IMR-90 (cell line): ENCODE measurements at regions not wholly inside any gene's neighbourhood (a gene's known extent, or its start where the extent isn't known, plus 50 kb on each side); places are given as distances from the start of the nearest gene placed in this dataset.

Experiments
- ATAC-seq: fragments of 200-7000 bp; cut with Tn5 transposase; 2 replicates; pipeline ENCODE4 v1.9.1; 2020; ENCODE audit warnings: low read depth, mild to moderate bottlenecking, moderate library complexity
- BruUV-seq: library from RNA; stranded (reverse); fragments of 400-500 nt; replicated peaks from 2 replicates; lab custom pipeline; 2021; lab: Mats Ljungman, UMichigan
- CTCF ChIA-PET: fragments of 300-600 bp; formaldehyde crosslinking; extraction: SDS; loops from one replicate; lab custom pipeline; 2021; ENCODE audit warnings: antibody characterized with exemption; lab: Yijun Ruan, JAX
- POLR2A ChIA-PET: fragments of 300-600 bp; sonication (Branson Sonifier 250); formaldehyde crosslinking; loops from one replicate; lab custom pipeline; 2022; ENCODE audit warnings: antibody characterized with exemption; ENCODE audit not compliant: unreplicated experiment; lab: Charles Lee
- DNase-seq: peaks from one replicate; pipeline ENCODE4 v3.0.0; 2013
- H2AFZ ChIP-seq: replicated peaks from 2 replicates; pipeline ENCODE3; 2013; ENCODE audit warnings: low read length, mild to moderate bottlenecking; ENCODE audit not compliant: poor library complexity
- H2AK5ac ChIP-seq: 2 replicates; pipeline ENCODE4 v1.6.1; 2013; ENCODE audit warnings: low read depth, low read length, inconsistent platforms
- H2AK9ac ChIP-seq: replicated peaks from 2 replicates; pipeline ENCODE3; 2013; ENCODE audit warnings: mild to moderate bottlenecking, low read depth, low read length, moderate library complexity; ENCODE audit not compliant: poor library complexity
- H2BK120ac ChIP-seq: 2 replicates; pipeline ENCODE4 v1.6.1; 2013; ENCODE audit warnings: low read depth, low read length, inconsistent platforms
- H2BK15ac ChIP-seq: 3 replicates; pipeline ENCODE4 v1.6.1; 2013; ENCODE audit warnings: low read depth, low read length, inconsistent platforms
- H2BK20ac ChIP-seq: 2 replicates; pipeline ENCODE4 v1.6.1; 2013; ENCODE audit warnings: low read depth, mild to moderate bottlenecking, inconsistent platforms, low read length, moderate library complexity
- H2BK5ac ChIP-seq: 2 replicates; pipeline ENCODE4 v1.6.1; 2013; ENCODE audit warnings: mild to moderate bottlenecking, low read depth, low read length, inconsistent platforms; ENCODE audit not compliant: poor library complexity, severe bottlenecking
- H3K14ac ChIP-seq: replicated peaks from 2 replicates; pipeline ENCODE4 v1.6.1; 2013; ENCODE audit warnings: low read depth, low read length, inconsistent platforms
- H3K18ac ChIP-seq: 2 replicates; pipeline ENCODE4 v1.6.1; 2013; ENCODE audit warnings: low read depth, low read length, control low read depth
- H3K23ac ChIP-seq: 2 replicates; pipeline ENCODE4 v1.6.1; 2013; ENCODE audit warnings: low read depth, low read length, inconsistent platforms
- H3K27ac ChIP-seq: 2 replicates; pipeline ENCODE4 v1.5.1; 2013; ENCODE audit warnings: mild to moderate bottlenecking, control low read depth, low read length; ENCODE audit not compliant: insufficient read depth
- H3K27me3 ChIP-seq: 2 replicates; pipeline ENCODE4 v1.6.1; 2013; ENCODE audit warnings: low read length; ENCODE audit not compliant: control insufficient read depth, insufficient read depth
- H3K36me3 ChIP-seq: 2 replicates; pipeline ENCODE4 v1.6.1; 2013; ENCODE audit warnings: low read length, mixed read lengths; ENCODE audit not compliant: control insufficient read depth, insufficient read depth
- H3K4ac ChIP-seq: 2 replicates; pipeline ENCODE4 v1.6.1; 2013; ENCODE audit warnings: low read depth, low read length, inconsistent platforms
- H3K4me1 ChIP-seq: 2 replicates; pipeline ENCODE4 v1.6.1; 2013; ENCODE audit warnings: low read length, mixed read lengths; ENCODE audit not compliant: control insufficient read depth, insufficient read depth
- H3K4me2 ChIP-seq: 2 replicates; pipeline ENCODE4 v1.6.1; 2013; ENCODE audit warnings: low read depth, mild to moderate bottlenecking, control low read depth, low read length, moderate library complexity
- H3K4me3 ChIP-seq: 2 replicates; pipeline ENCODE4 v1.5.1; 2013; ENCODE audit warnings: low read depth, mild to moderate bottlenecking, control low read depth, low read length, moderate library complexity; ENCODE audit not compliant: insufficient read depth
- H3K56ac ChIP-seq: 2 replicates; pipeline ENCODE4 v1.6.1; 2013; ENCODE audit warnings: low read length, inconsistent platforms; ENCODE audit not compliant: insufficient read depth; ENCODE audit errors: extremely low read depth
- H3K79me1 ChIP-seq, 2 experiments: 2 replicates each; pipeline ENCODE4 v1.6.1; 2013; ENCODE audit warnings: low read length in 2 of 2, inconsistent platforms in 1 of 2, low read depth in 1 of 2
- H3K9ac ChIP-seq: 2 replicates; pipeline ENCODE4 v1.6.1; 2013; ENCODE audit warnings: low read depth, low read length, control low read depth
- H3K9me1 ChIP-seq: 2 replicates; pipeline ENCODE4 v1.6.1; 2013; ENCODE audit warnings: low read length, inconsistent platforms; ENCODE audit not compliant: insufficient read depth
- H3K9me3 ChIP-seq: 2 replicates; pipeline ENCODE4 v1.6.1; 2013; ENCODE audit warnings: low read length; ENCODE audit not compliant: control insufficient read depth, insufficient read depth
- H4K20me1 ChIP-seq: 2 replicates; pipeline ENCODE4 v1.6.1; 2013; ENCODE audit warnings: low read length, inconsistent platforms; ENCODE audit not compliant: insufficient read depth
- H4K5ac ChIP-seq: 2 replicates; pipeline ENCODE4 v1.6.1; 2013; ENCODE audit warnings: mild to moderate bottlenecking, low read depth, low read length, control low read depth
- H4K8ac ChIP-seq, 2 experiments: 2 replicates each; pipeline ENCODE4 v1.6.1; 2013; ENCODE audit warnings: low read depth in 2 of 2, low read length in 2 of 2, control low read depth in 1 of 2, inconsistent platforms in 1 of 2
- H4K91ac ChIP-seq: 2 replicates; pipeline ENCODE4 v1.6.1; 2013; ENCODE audit warnings: low read depth, low read length, inconsistent platforms; ENCODE audit not compliant: insufficient read depth
- CHD1 ChIP-seq: IDR thresholded peaks from 2 replicates; pipeline ENCODE4 v1.6.1; 2012; ENCODE audit warnings: low read depth, low read length, improper control_type of control experiment
- MXI1 ChIP-seq: IDR thresholded peaks from 2 replicates; pipeline ENCODE4 v1.6.1; 2012; ENCODE audit warnings: low read depth, mild to moderate bottlenecking, low read length, moderate library complexity, borderline replicate concordance
- RAD21 ChIP-seq: IDR thresholded peaks from 2 replicates; pipeline ENCODE4 v1.6.1; 2012; ENCODE audit warnings: low read length, improper control_type of control experiment
- RFX5 ChIP-seq: IDR thresholded peaks from 2 replicates; pipeline ENCODE4 v1.8.0; 2012; ENCODE audit warnings: low read depth, mild to moderate bottlenecking, low read length, moderate library complexity
- SMC3 ChIP-seq: fragments of 150-350 bp; IDR thresholded peaks from 2 replicates; pipeline ENCODE4 v1.6.1; 2016; ENCODE audit warnings: low read depth, mild to moderate bottlenecking, antibody characterized with exemption, low read length, moderate library complexity
- WGBS, 2 experiments: methylation state at CpG; one replicate each; pipeline versions ENCODE4 v1.1.5 to v1.1.7; 2013; ENCODE audit warnings: missing lambda C conversion rate in 2 of 2; ENCODE audit not compliant: insufficient read length in 1 of 2; ENCODE audit errors: extremely low coverage in 2 of 2; 5-methylcytosine and 5-hydroxymethylcytosine counted together
- dilution Hi-C: fragments of 300-500 bp; cut with HindIII; formaldehyde crosslinking; loops from one replicate; pipeline ENCODE4 v1.14.3; 2018; ENCODE audit warnings: low sequenced_read_pairs; ENCODE audit not compliant: unreplicated experiment
- in situ Hi-C: fragments of 300-500 bp; cut with MboI; formaldehyde crosslinking; loops from 3 replicates; pipeline ENCODE4 v1.14.3; 2019; ENCODE audit warnings: low sequenced_read_pairs, inconsistent platforms, mixed read lengths
- intact Hi-C: fragments of 100-400 bp; cut with micrococcal nuclease; formaldehyde crosslinking; loops from 2 replicates; pipeline ENCODE4 v1.10.0; 2022

DNA sequence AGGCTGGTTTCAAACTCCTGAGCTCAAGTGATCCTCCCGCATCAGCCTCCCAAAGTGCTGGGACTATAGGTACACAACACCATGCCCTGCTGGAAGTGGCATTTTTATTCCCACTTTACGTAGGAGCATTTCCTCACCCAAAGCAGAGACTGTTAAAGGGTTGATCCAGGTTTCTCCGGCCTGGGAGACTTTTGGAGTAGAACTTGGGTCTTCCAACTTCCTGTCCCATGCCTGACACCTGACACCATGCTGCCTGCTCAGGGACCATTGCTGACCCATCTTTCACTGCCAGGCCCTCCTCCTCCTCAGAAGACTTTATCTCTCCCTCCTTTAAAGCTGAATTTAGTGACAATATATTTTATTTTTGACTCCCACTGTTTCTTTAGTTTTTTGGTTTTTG, 302.0 kb upstream of the LYZL1 start:
- H3K4me3 ChIP-seq, result no peak overlapping the region
- H3K9me3 ChIP-seq, result no peaks in the 10 kb centered on the region
- in situ Hi-C loops (loop anchor here (10.0 kb wide), 1 partner anchor 312 kb away; the partner anchor contains the start of gene BAMBI), intact Hi-C loops (no loop called here), dilution Hi-C loops (no loop called here)
- ChIA-PET POLR2A (no interaction called here), CTCF (interaction anchor here (0.6 kb wide), 1 partner anchor 72 kb away, joined by 3 read pairs; no protein-coding TSS in a partner anchor)
- DNase-seq (no peak), ATAC-seq (no peak)
- H4K91ac ChIP-seq, result no peak overlapping the region
- no peak overlapping the region for H3K9ac ChIP-seq
- H3K18ac ChIP-seq, result no peak overlapping the region
- no peak overlapping the region for H3K27ac ChIP-seq
- H2BK5ac ChIP-seq, result no peak overlapping the region
- H4K5ac ChIP-seq, result no peak overlapping the region
- H4K20me1 ChIP-seq, result no peaks in the 10 kb centered on the region
- no peak for TF ChIP-seq SMC3
- no peak for TF ChIP-seq RFX5
- no peak for TF ChIP-seq CHD1
- TF ChIP-seq MXI1, result no peak
- TF ChIP-seq RAD21, result no peak
- no peak overlapping the region for H4K8ac ChIP-seq
- H3K56ac ChIP-seq, result no peak overlapping the region
- H2AFZ ChIP-seq, result no peak overlapping the region
- no peaks in the 10 kb centered on the region; the same call in 1 of the 2 replicates for H3K27me3 ChIP-seq
- no peak overlapping the region for H2BK120ac ChIP-seq
- no peak overlapping the region for H2AK9ac ChIP-seq
- H3K4me1 ChIP-seq, result peaks cover 4% of the 10 kb centered on the region
- peak overlapping the region; percentile 27; the same call in 1 of the 2 replicates for H3K4ac ChIP-seq
- BruUV-seq, result no TSS peak
- H3K79me1 ChIP-seq, result no peaks in the 10 kb centered on the region
- H3K4me2 ChIP-seq, result no peak overlapping the region
- no peak overlapping the region for H2AK5ac ChIP-seq
- 100% methylated on average over 1 of the region's 3 CpGs; no CpG with 5 or more reads in 1 of the 2 experiments for WGBS, 2 experiments
- H3K23ac ChIP-seq, result no peak overlapping the region
- H3K9me1 ChIP-seq, result peaks cover 8% of the 10 kb centered on the region
- no peak overlapping the region for H2BK15ac ChIP-seq
- H3K36me3 ChIP-seq, result no peaks in the 10 kb centered on the region
- H3K14ac ChIP-seq, result no peak overlapping the region
- H2BK20ac ChIP-seq, result no peak overlapping the region
